ENCODE measurements at regions not wholly inside any gene's neighbourhood (a gene's known extent, or its start where the extent isn't known, plus 50 kb on each side); places are given as distances from the start of the nearest gene placed in this dataset.

- DNase-seq = no peak
Observed at GRCh38 chr18:4847056-4847455, 350.0 kb downstream of the AKAIN1 start.

- no peak for DNase-seq
Observed at GRCh38 chr18:4844320-4844719, 352.7 kb downstream of the AKAIN1 start.

GRCh38 chr18:4843771-4844170, 353.3 kb downstream of the AKAIN1 start:
- no peak for DNase-seq

GRCh38 chr18:4842751-4843150, 354.3 kb downstream of the AKAIN1 start:
- no peak for DNase-seq

GRCh38 chr18:4842287-4842686, 354.8 kb downstream of the AKAIN1 start:
- no peak for DNase-seq

- DNase-seq = no peak
Observed at GRCh38 chr18:4839639-4840038, 357.4 kb downstream of the AKAIN1 start.

GRCh38 chr18:4836141-4836540, 360.9 kb downstream of the AKAIN1 start:
- DNase-seq = no peak

- DNase-seq = no peak
Observed at GRCh38 chr18:4831791-4832375, 365.2 kb downstream of the AKAIN1 start.

GRCh38 chr18:4831127-4831526, 365.9 kb downstream of the AKAIN1 start:
- DNase-seq = no peak

- DNase-seq = no peak
Observed at GRCh38 chr18:4823091-4823490, 368.0 kb upstream of the DLGAP1 start.

GRCh38 chr18:4821801-4822200, 366.7 kb upstream of the DLGAP1 start:
- no peak for DNase-seq

GRCh38 chr18:4817665-4818064, 362.6 kb upstream of the DLGAP1 start:
- no peak for DNase-seq

GRCh38 chr18:4813708-4814107, 358.6 kb upstream of the DLGAP1 start:
- DNase-seq = no peak

- no peak for DNase-seq
Observed at GRCh38 chr18:4808891-4809290, 353.8 kb upstream of the DLGAP1 start.

GRCh38 chr18:4807604-4808293, 352.6 kb upstream of the DLGAP1 start:
- peak; percentile 67 for DNase-seq

GRCh38 chr18:4806331-4806730, 351.2 kb upstream of the DLGAP1 start:
- no peak for DNase-seq

GRCh38 chr18:4802296-4802695, 347.2 kb upstream of the DLGAP1 start:
- no peak for DNase-seq

GRCh38 chr18:4801151-4801550, 346.0 kb upstream of the DLGAP1 start:
- no peak for DNase-seq

- no peak for DNase-seq
Observed at GRCh38 chr18:4797002-4797685, 342.0 kb upstream of the DLGAP1 start.

GRCh38 chr18:4789506-4789905, 334.4 kb upstream of the DLGAP1 start:
- DNase-seq = no peak

GRCh38 chr18:4781873-4782272, 326.8 kb upstream of the DLGAP1 start:
- no peak for DNase-seq

- DNase-seq = no peak
Observed at GRCh38 chr18:4765401-4765800, 310.3 kb upstream of the DLGAP1 start.

- DNase-seq = no peak
Observed at GRCh38 chr18:4762330-4762729, 307.2 kb upstream of the DLGAP1 start.

- no peak for DNase-seq
Observed at GRCh38 chr18:4758980-4759379, 303.9 kb upstream of the DLGAP1 start.

Measured in DMS79 (cell line).